OCI-LY7 (cell line): ENCODE measurements at regions not wholly inside any gene's neighbourhood (a gene's known extent, or its start where the extent isn't known, plus 50 kb on each side); places are given as distances from the start of the nearest gene placed in this dataset.
"Not testable (repeated sequence)": the region's sequence is repeated elsewhere in the genome, so short reads cannot be mapped to it uniquely, and the experiment has no call there.

Experiments used
- CTCF ChIP-seq: fragments of 200-600 bp; sonication (generic); conservative IDR thresholded peaks from 2 replicates; pipeline ENCODE4 v1.5.1; 2014; ENCODE audit warnings: mild to moderate bottlenecking, antibody characterized with exemption, low read length, moderate library complexity, mixed read lengths
- EZH2phosphoT487 ChIP-seq: fragments of 200-600 bp; sonication (generic); IDR thresholded peaks from 2 replicates; pipeline ENCODE4 v1.6.1; 2018; ENCODE audit warnings: low read depth, borderline replicate concordance, mild to moderate bottlenecking, mixed run types, antibody characterized with exemption, low read length, moderate library complexity, mixed read lengths

GRCh38 chr6:60830726-60831125 lies 1455.3 kb downstream of the KHDRBS2 start:
- not testable (repeated sequence) for TF ChIP-seq CTCF, EZH2phosphoT487
